Stimulated activated CD8-positive, alpha-beta memory T cell treated with anti-CD3 and anti-CD28 coated beads, Interleukin-15, amount 100 ng/mL, for 1 hour (primary cell): ENCODE measurements at regions not wholly inside any gene's neighbourhood (a gene's known extent, or its start where the extent isn't known, plus 50 kb on each side); places are given as distances from the start of the nearest gene placed in this dataset.

Experiments used
- DNase-seq: peaks from one replicate; pipeline ENCODE4 v3.0.0-alpha.2; 2020; ENCODE audit warnings: low read depth

- no peak for DNase-seq
Measured at GRCh38 chr5:74186356-74187315, 453.9 kb downstream of the ENC1 start.

GRCh38 chr5:74185599-74185998, 454.9 kb downstream of the ENC1 start:
- DNase-seq: no peak

- no peak for DNase-seq
Measured at GRCh38 chr5:74184649-74185048, 455.9 kb downstream of the ENC1 start.

GRCh38 chr5:74183041-74183440, 457.5 kb downstream of the ENC1 start:
- no peak for DNase-seq

- DNase-seq: no peak
Measured at GRCh38 chr5:74182603-74183002, 457.9 kb downstream of the ENC1 start.

- no peak for DNase-seq
Measured at GRCh38 chr5:74179701-74180100, 460.8 kb downstream of the ENC1 start.

GRCh38 chr5:74179179-74179578, 461.3 kb downstream of the ENC1 start:
- no peak for DNase-seq

- DNase-seq: no peak
Measured at GRCh38 chr5:74177961-74178360, 462.6 kb downstream of the ENC1 start.

GRCh38 chr5:74174366-74174765, 466.2 kb downstream of the ENC1 start:
- no peak for DNase-seq

GRCh38 chr5:74173665-74174064, 466.9 kb downstream of the ENC1 start:
- no peak for DNase-seq

- no peak for DNase-seq
Measured at GRCh38 chr5:74173241-74173640, 467.3 kb downstream of the ENC1 start.

GRCh38 chr5:74169701-74170100, 470.8 kb downstream of the ENC1 start:
- DNase-seq: no peak

GRCh38 chr5:74167930-74168315, 472.6 kb downstream of the ENC1 start:
- DNase-seq: no peak

GRCh38 chr5:74167206-74167929, 473.2 kb downstream of the ENC1 start:
- DNase-seq: no peak

- no peak for DNase-seq
Measured at GRCh38 chr5:74166064-74166463, 474.5 kb downstream of the ENC1 start.

- DNase-seq: no peak
Measured at GRCh38 chr5:74164725-74165235, 475.7 kb downstream of the ENC1 start.

- DNase-seq: no peak
Measured at GRCh38 chr5:74162524-74162923, 478.0 kb downstream of the ENC1 start.

- DNase-seq: no peak
Measured at GRCh38 chr5:74161170-74161569, 479.4 kb downstream of the ENC1 start.

- no peak for DNase-seq
Measured at GRCh38 chr5:74156728-74157383, 483.7 kb downstream of the ENC1 start.

GRCh38 chr5:74155501-74155900, 485.0 kb downstream of the ENC1 start:
- DNase-seq: no peak

GRCh38 chr5:74154526-74154925, 486.0 kb downstream of the ENC1 start:
- DNase-seq: no peak

GRCh38 chr5:74153255-74153790, 487.2 kb downstream of the ENC1 start:
- no peak for DNase-seq
